OCI-LY7 (cell line): ENCODE measurements at regions not wholly inside any gene's neighbourhood (a gene's known extent, or its start where the extent isn't known, plus 50 kb on each side); places are given as distances from the start of the nearest gene placed in this dataset.

ENCODE experiments used
- BruUV-seq: library from RNA; stranded (reverse); fragments of 400-500 nt; replicated peaks from 2 replicates; lab custom pipeline; 2021; lab: Mats Ljungman, UMichigan
- CTCF ChIA-PET: fragments of 300-600 bp; sonication (Branson Sonifier 250); formaldehyde crosslinking; loops from one replicate; lab custom pipeline; 2022; ENCODE audit warnings: antibody characterized with exemption; ENCODE audit not compliant: unreplicated experiment; lab: Charles Lee
- POLR2A ChIA-PET: fragments of 300-600 bp; sonication (Branson Sonifier 250); formaldehyde crosslinking; loops from one replicate; lab custom pipeline; 2022; ENCODE audit warnings: antibody characterized with exemption; lab: Charles Lee
- DNase-seq: peaks from one replicate; pipeline ENCODE4 v3.0.0-alpha.2; 2015; ENCODE audit warnings: low spot score
- H2AFZ ChIP-seq: fragments of 200-600 bp; sonication (generic), shearing (Covaris generic); 2 replicates; pipeline ENCODE4 v1.6.1; 2014; ENCODE audit warnings: mild to moderate bottlenecking, antibody characterized with exemption, low read length, moderate library complexity
- H3K27ac ChIP-seq: fragments of 200-600 bp; sonication (generic); 2 replicates; pipeline ENCODE4 v1.5.1; 2014; ENCODE audit warnings: mixed run types, low read depth, mild to moderate bottlenecking, moderate library complexity, low read length, inconsistent platforms; ENCODE audit not compliant: poor library complexity, severe bottlenecking
- H3K36me3 ChIP-seq: fragments of 200-600 bp; sonication (generic); 2 replicates; pipeline ENCODE4 v1.6.1; 2014; ENCODE audit warnings: mild to moderate bottlenecking, antibody characterized with exemption, low read length, moderate library complexity, mixed read lengths; ENCODE audit not compliant: insufficient read depth
- H3K4me1 ChIP-seq: fragments of 200-600 bp; sonication (generic); 2 replicates; pipeline ENCODE4 v1.5.1; 2014; ENCODE audit warnings: mild to moderate bottlenecking, low read length; ENCODE audit not compliant: insufficient read depth, poor library complexity, severe bottlenecking
- H3K4me2 ChIP-seq: fragments of 200-600 bp; sonication (generic); 2 replicates; pipeline ENCODE4 v1.6.1; 2014; ENCODE audit warnings: mild to moderate bottlenecking, low read length
- H3K4me3 ChIP-seq: fragments of 200-600 bp; sonication (generic); 2 replicates; pipeline ENCODE4 v1.5.1; 2014; ENCODE audit warnings: mild to moderate bottlenecking, low read depth, low read length; ENCODE audit not compliant: poor library complexity, severe bottlenecking
- H3K79me2 ChIP-seq: fragments of 200-600 bp; sonication (generic); 2 replicates; pipeline ENCODE4 v1.6.1; 2016; ENCODE audit warnings: low read depth, mild to moderate bottlenecking, low read length, moderate library complexity, mixed read lengths; ENCODE audit not compliant: insufficient read depth
- H3K9me2 ChIP-seq: fragments of 200-600 bp; sonication (generic); 2 replicates; pipeline ENCODE4 v1.6.1; 2016; ENCODE audit warnings: mild to moderate bottlenecking, low read length, mixed read lengths; ENCODE audit not compliant: insufficient read depth
- H3K9me3 ChIP-seq: fragments of 200-600 bp; sonication (generic); 2 replicates; pipeline ENCODE4 v1.6.1; 2014; ENCODE audit warnings: mild to moderate bottlenecking, mixed run types, low read length, mixed read lengths
- H4K20me1 ChIP-seq: fragments of 200-600 bp; sonication (generic); 2 replicates; pipeline ENCODE4 v1.6.1; 2014; ENCODE audit warnings: mild to moderate bottlenecking, antibody characterized with exemption, low read length, moderate library complexity, mixed read lengths; ENCODE audit not compliant: insufficient read depth
- CTCF ChIP-seq: fragments of 200-600 bp; sonication (generic); conservative IDR thresholded peaks from 2 replicates; pipeline ENCODE4 v1.5.1; 2014; ENCODE audit warnings: mild to moderate bottlenecking, antibody characterized with exemption, low read length, moderate library complexity, mixed read lengths
- EZH2phosphoT487 ChIP-seq: fragments of 200-600 bp; sonication (generic); IDR thresholded peaks from 2 replicates; pipeline ENCODE4 v1.6.1; 2018; ENCODE audit warnings: low read depth, borderline replicate concordance, mild to moderate bottlenecking, mixed run types, antibody characterized with exemption, low read length, moderate library complexity, mixed read lengths
- intact Hi-C: fragments of 100-400 bp; cut with micrococcal nuclease; formaldehyde crosslinking; loops from one replicate; pipeline ENCODE4 v1.10.0; 2022; ENCODE audit not compliant: unreplicated experiment

DNA sequence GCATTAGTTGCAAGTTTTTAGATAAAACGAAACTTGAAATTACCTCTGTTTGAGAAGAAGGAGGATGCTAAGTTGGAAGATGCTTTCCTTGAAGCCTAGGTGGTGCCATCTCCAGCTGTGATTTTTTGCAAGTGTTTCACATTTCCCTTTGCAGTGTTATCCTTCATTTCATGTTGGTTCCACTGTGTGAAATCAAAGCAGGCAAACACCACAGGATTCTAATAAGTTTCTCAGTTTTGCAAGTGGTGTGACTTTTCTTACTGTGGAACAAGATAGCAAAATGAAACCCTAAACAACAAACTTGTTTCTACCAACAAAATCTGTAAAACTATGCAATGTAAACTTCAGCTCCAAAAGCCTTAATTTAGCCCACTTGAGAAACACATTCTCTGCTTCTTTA is 260.9 kb downstream of the OXSM start:
- Histone ChIP-seq H3K4me1 (no peaks in the 10 kb centered on the region), H4K20me1 (no peaks in the 10 kb centered on the region), H3K27ac (no peak overlapping the region), H3K9me2 (no peaks in the 10 kb centered on the region), H2AFZ (no peak overlapping the region), H3K79me2 (no peaks in the 10 kb centered on the region), H3K4me2 (no peak overlapping the region), H3K36me3 (no peaks in the 10 kb centered on the region), H3K9me3 (no peaks in the 10 kb centered on the region), H3K4me3 (no peak overlapping the region)
- ChIA-PET POLR2A (no interaction called here), CTCF (no interaction called here)
- intact Hi-C loops, result no loop called here
- no TSS peak for BruUV-seq
- no peak for DNase-seq
- TF ChIP-seq EZH2phosphoT487 (no peak), CTCF (no peak)

- ChIA-PET POLR2A (interaction anchor here (0.6 kb wide), 1 partner anchor 159 kb away, joined by 4 read pairs; no protein-coding TSS in a partner anchor), CTCF (no interaction called here)
- no peak overlapping the region for H3K4me3 ChIP-seq
- no peak for DNase-seq
- H3K4me2 ChIP-seq, result no peak overlapping the region
- no peaks in the 10 kb centered on the region for H3K36me3 ChIP-seq
- no peaks in the 10 kb centered on the region for H3K9me3 ChIP-seq
- H4K20me1 ChIP-seq, result no peaks in the 10 kb centered on the region
- H3K9me2 ChIP-seq, result no peaks in the 10 kb centered on the region
- H3K27ac ChIP-seq, result no peak overlapping the region
- H2AFZ ChIP-seq, result no peak overlapping the region
- no peaks in the 10 kb centered on the region for H3K79me2 ChIP-seq
- no peaks in the 10 kb centered on the region for H3K4me1 ChIP-seq
- BruUV-seq, result no TSS peak
- intact Hi-C loops, result no loop called here
- TF ChIP-seq EZH2phosphoT487 (no peak), CTCF (no peak)
Observed at GRCh38 chr3:26058901-26059321, 269.0 kb downstream of the OXSM start.

- BruUV-seq, result no TSS peak
- Histone ChIP-seq H3K36me3 (no peaks in the 10 kb centered on the region), H3K4me3 (no peak overlapping the region), H3K4me2 (no peak overlapping the region), H3K9me2 (no peaks in the 10 kb centered on the region), H3K4me1 (no peaks in the 10 kb centered on the region), H3K79me2 (no peaks in the 10 kb centered on the region), H3K9me3 (no peaks in the 10 kb centered on the region), H3K27ac (no peak overlapping the region), H4K20me1 (no peaks in the 10 kb centered on the region), H2AFZ (no peak overlapping the region)
- TF ChIP-seq EZH2phosphoT487 (no peak), CTCF (no peak)
- CTCF ChIA-PET, result no interaction called here
- intact Hi-C loops, result no loop called here
- no peak for DNase-seq
- POLR2A ChIA-PET, result no interaction called here
Observed at GRCh38 chr3:26061947-26062346, 272.1 kb downstream of the OXSM start.
